A172 (cell line): ENCODE measurements at regions not wholly inside any gene's neighbourhood (a gene's known extent, or its start where the extent isn't known, plus 50 kb on each side); places are given as distances from the start of the nearest gene placed in this dataset.

ENCODE experiments used
- DNase-seq: peaks from one replicate; pipeline ENCODE4 v3.0.0-alpha.2; 2015; ENCODE audit warnings: low spot score

DNA sequence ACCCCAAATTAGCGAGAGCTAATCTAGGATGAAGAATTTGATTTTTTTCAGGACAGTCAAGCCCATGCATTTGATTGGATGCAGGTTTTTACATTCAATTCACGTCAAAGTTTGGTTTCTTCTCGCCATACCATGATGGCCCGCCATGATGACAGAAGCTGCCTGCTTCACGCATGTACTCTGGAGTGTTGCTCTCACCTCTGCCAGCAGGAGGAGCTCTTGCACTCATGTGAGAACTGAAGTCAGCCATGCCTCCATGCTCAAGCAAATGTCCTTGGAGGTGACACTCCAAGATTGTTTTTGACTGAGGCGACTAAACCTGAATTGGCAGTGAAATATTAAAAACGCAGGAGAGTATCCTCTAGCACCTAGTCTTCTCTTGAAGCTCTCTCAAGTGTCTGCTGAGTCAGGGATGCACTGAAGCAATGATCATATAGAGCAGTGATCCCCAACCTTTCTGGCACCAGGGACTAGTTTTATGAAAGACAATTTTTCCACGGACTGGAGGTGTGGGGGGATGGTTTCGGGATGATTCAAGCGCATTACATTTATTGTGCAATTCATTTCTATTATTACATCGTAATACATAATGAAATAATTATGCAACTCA is 120.9 kb downstream of the SAMMSON start:
- peak; percentile 54 for DNase-seq

DNA sequence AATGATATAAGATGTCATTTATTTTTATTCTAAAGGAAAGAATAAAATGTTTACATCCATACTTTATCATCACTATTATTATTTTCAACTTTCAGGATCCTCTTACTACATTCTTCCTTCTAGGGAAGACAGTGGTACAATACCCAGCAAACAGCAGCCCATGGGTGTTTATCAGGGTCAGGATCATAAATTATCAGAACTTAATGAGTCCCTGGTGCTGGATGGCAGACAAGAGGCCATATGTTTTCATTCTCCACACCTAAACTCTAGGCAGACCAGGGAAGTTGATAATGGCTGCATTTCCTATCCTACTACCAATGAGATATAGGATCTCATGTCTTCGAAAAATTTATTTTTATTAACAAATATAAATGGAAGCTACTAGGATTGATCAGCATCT is 127.7 kb downstream of the SAMMSON start:
- no peak for DNase-seq

DNA sequence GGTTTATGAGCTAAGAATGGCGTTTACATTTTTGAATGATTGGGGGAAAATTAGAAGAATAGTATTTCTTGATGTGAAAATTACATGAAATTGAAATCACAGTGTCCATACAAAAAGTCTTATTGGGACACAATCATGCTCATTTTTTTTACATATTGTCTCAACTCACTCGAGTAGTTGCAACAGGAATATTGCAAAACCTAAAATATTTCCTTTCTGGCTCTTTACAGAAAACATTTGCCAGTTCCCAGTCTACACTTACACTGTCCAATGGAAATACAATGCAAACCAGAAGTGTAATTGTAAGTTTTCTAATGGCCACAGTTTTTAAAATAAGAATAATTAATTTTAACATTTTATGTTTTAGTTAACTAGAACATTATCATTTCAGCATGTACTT is 137.8 kb downstream of the SAMMSON start:
- no peak for DNase-seq

DNA sequence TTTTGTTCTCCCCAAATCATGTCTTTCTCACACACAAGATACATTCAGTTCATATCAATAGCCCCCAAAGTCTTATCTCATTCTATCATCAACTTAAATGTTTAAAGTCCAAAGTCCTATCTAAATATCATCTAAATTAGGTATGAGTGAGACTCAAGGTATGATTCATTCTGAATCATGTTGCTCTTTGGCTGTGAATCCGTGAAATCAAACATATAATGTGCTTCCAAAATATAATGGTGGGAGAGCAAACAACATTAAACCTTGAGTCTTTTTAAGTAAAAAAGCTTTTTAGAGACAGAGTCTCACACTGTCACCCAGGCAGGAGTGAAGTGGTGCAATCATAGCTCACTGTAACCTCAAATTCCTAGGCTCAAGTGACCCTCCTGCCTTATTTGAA is 139.1 kb downstream of the SAMMSON start:
- DNase-seq = no peak
